ENCODE measurements at regions not wholly inside any gene's neighbourhood (a gene's known extent, or its start where the extent isn't known, plus 50 kb on each side); places are given as distances from the start of the nearest gene placed in this dataset.

GRCh38 chr1:11373895-11374747 lies 101.1 kb downstream of the UBIAD1 start:
- DNase-seq (ENCODE audit: low read depth in 2 of 2), result no peak

GRCh38 chr1:11374748-11375110 lies 101.7 kb downstream of the UBIAD1 start:
- DNase-seq (ENCODE audit: low read depth in 2 of 2), result no peak

DNA sequence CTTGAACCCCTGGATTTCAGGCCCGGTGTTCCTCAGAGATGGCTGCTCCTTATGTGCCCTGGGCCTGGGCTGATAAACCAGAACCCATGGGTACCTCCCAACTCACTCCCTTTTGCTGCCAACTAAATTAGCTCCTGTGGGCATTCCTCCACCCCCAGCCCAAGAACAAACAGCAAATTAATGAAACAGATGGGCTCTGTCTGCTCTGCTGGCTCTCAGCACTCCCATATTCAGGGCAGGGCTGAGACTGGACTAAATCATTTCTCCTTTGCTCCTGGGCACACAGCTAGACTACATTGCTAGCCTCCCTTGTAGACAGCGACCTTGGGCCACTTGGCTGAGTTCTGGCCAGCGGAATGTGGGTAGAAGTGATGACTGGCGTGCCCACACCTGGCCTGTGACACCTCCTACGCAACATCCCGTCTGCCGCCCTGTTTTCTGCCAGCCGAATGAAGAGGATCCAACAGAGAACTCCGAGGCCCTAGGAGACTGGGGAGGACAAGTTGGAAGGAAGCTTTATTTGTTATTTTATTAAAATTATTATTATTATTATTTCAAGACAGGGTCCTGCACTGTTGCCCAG lies 101.9 kb upstream of the DISP3 start:
- DNase-seq (ENCODE audit: low read depth in 2 of 2), result no peak

GRCh38 chr1:11377954-11378353 lies 101.0 kb upstream of the DISP3 start:
- DNase-seq (ENCODE audit: low read depth in 2 of 2), result no peak

DNA sequence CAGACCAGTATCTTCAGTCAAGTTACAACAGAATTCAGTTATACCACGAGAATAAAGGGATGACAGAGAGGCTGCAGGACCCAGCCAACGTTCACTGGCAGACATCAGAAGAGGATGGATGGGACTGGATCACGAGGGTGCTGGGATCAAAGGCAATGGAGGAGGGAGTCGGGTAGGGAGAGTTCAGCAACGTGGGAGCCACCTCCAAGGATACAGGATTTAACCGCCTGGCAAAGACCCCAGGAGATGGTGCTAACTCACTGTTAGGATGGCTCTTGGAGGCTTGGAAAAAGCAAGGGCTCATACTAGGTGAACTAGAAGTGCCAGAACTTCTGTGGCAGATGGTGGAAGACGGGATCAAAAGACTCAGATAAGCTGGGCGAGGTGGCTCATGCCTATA lies 99.1 kb upstream of the DISP3 start:
- no peak for DNase-seq (ENCODE audit: low read depth in 2 of 2)

GRCh38 chr1:11380500-11380899 lies 98.5 kb upstream of the DISP3 start:
- no peak for DNase-seq (ENCODE audit: low read depth in 2 of 2)

GRCh38 chr1:11383553-11384169 lies 95.3 kb upstream of the DISP3 start:
- no peak for DNase-seq (ENCODE audit: low read depth in 2 of 2)

GRCh38 chr1:11384170-11384554 lies 94.8 kb upstream of the DISP3 start:
- DNase-seq (ENCODE audit: low read depth in 2 of 2), result no peak

- no peak for DNase-seq (ENCODE audit: low read depth in 2 of 2)
Observed at GRCh38 chr1:11387829-11388228, 91.1 kb upstream of the DISP3 start.

DNA sequence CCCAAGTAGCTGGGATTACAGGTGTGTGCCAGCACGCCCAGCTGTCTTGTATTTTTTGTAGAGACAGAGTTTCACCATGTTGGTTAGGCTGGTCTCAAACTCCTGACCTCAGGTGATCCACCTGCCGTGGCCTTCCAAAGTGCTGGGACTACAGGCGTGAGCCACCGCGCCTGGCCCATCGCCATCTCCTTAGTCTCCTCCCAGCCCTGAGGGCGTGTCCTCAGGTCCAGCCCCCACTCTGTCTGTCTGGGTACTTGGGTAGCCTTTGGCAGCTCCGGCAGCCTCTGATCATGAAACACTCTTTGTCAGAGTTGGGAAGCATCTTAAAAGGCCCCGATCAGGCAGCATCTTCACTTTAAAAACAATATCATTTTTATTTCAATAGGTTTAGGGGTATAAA lies 90.3 kb upstream of the DISP3 start:
- no peak for DNase-seq (ENCODE audit: low read depth in 2 of 2)

DNA sequence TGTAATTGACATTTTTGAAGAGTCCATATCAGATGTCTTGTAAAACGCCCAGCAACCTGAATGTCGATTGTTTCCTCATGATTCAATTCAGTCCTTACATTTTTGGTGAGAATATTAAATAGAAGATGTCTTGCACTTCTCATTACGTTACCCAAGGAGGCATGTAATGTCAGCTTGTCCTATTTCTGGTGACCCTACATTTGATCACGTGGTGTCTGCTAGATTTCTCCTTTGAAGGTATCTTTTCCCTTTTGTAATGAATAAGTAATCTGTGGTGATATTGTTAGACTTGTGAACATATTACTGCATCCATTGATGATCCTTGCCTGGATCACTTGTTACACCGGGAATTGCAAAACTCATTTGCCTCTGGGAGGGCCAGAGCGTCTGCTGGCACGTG lies 87.6 kb upstream of the DISP3 start:
- DNase-seq (ENCODE audit: low read depth in 2 of 2), result no peak

DNA sequence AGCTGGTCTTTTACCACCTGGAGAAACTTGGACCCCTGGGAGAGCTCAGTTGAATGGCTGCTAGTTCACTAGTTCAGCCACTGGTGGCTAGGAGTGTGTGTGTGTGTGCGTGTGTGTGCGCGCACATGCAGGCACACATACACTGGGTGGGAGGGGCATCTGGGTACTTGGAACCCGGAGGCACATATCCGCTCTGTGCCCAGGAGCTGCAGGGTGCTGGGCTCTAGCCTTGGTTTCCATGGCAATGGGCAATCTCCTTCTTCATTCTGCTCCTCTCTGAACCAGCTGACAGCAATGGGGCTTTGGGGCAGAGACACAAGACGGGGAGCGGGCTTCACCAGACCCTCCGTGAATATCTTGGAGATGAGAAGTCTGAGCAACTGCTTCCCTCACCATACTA lies 87.1 kb upstream of the DISP3 start:
- DNase-seq (ENCODE audit: low read depth in 2 of 2), result no peak

- no peak for DNase-seq (ENCODE audit: low read depth in 2 of 2)
Observed at GRCh38 chr1:11394592-11395245, 84.2 kb upstream of the DISP3 start.

DNA sequence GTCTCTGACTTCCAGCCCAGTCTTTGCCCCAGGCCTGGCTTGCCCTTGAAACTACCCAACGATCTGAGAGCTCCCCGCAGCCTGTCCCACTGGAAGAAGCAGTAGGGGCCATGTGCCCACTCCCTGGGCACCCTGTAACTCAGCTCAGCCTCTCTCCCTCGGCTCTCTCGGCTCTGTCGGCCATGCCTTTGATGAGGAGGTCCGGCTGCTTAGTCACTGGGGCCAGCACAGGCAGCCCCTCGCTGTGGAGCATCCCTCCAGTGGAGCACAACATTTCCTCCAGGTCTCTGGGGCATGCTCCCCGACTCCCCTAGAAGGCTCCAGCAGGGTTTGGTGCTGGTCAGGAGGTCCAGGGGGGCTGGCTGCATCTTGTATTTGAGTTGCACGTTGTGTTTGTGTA lies 83.3 kb upstream of the DISP3 start:
- DNase-seq (ENCODE audit: low read depth in 2 of 2), result no peak

DNA sequence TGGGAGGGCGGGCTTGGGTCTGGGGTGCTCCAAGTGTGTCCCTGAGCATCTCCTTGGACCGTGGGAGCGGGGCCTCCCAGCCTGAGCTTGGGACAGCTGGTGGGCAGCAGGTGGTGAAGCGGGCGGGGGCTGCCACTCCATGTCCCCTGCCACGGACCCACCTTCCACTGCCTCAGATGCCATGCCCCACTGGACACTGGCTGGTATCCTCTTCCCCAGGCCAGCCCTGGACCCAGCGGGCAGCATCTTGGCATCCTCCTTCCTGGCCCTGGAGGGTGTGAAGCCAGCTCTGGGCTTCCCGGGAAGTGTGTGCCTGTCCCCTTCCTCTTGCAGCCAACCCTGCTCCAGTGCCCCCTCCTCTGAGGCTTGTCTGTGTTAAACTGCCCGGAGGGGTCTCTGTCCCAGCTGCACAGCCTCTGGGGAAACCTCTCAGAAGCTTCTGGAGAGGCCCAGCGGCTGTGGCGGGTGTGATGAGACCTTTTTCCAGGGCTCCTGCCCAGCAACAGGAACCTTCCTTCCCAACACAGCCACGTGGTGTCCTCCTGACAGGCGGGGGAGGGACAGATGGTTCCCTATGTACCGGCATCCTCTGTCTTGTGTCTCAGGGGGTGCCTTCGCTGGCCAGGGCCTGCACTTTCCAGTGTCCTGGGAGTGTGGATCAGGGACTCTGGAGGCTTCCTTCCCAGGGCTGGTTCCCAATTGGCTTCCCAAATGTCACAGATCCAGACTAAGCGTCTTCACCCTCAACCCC lies 81.6 kb upstream of the DISP3 start:
- no peak for DNase-seq (ENCODE audit: low read depth in 2 of 2)

DNA sequence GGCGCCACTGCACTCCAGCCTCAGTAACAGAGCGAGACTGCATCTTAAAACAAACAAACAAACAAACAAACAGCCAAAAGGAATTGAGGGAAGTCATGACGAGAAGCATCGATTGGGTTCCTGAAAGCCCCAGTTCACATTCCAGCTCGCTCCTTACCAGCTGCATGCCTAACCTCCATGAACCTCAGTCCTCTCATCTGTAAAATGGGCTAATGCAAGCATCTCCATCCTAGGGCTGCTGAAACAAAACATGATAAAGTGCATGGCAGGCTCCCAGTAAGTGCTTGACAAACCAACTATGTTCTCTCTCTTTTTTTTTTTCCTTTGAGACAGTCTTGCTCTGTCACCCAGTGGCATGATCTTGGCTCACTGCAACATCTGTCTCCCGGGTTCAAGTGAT lies 79.7 kb upstream of the DISP3 start:
- DNase-seq (ENCODE audit: low read depth in 2 of 2), result no peak

GRCh38 chr1:11400155-11400554 lies 78.8 kb upstream of the DISP3 start:
- no peak for DNase-seq (ENCODE audit: low read depth in 2 of 2)

GRCh38 chr1:11400567-11400966 lies 78.4 kb upstream of the DISP3 start:
- no peak for DNase-seq (ENCODE audit: low read depth in 2 of 2)

GRCh38 chr1:11406845-11407244 lies 72.1 kb upstream of the DISP3 start:
- DNase-seq (ENCODE audit: low read depth in 2 of 2), result no peak

- peak in 1 of 2 donors; percentile 23 for DNase-seq (ENCODE audit: low read depth in 2 of 2)
Observed at GRCh38 chr1:11407301-11407994, 71.5 kb upstream of the DISP3 start.

- no peak for DNase-seq (ENCODE audit: low read depth in 2 of 2)
Observed at GRCh38 chr1:11412141-11412540, 66.8 kb upstream of the DISP3 start.
